NCI-H146 (cell line): ENCODE measurements at regions not wholly inside any gene's neighbourhood (a gene's known extent, or its start where the extent isn't known, plus 50 kb on each side); places are given as distances from the start of the nearest gene placed in this dataset.
"Not testable (repeated sequence)": the region's sequence is repeated elsewhere in the genome, so short reads cannot be mapped to it uniquely, and the experiment has no call there.

ENCODE experiments used
- DNase-seq: peaks from one replicate; lab custom pipeline; 2025; lab: John Stamatoyannopoulos, UW

DNA sequence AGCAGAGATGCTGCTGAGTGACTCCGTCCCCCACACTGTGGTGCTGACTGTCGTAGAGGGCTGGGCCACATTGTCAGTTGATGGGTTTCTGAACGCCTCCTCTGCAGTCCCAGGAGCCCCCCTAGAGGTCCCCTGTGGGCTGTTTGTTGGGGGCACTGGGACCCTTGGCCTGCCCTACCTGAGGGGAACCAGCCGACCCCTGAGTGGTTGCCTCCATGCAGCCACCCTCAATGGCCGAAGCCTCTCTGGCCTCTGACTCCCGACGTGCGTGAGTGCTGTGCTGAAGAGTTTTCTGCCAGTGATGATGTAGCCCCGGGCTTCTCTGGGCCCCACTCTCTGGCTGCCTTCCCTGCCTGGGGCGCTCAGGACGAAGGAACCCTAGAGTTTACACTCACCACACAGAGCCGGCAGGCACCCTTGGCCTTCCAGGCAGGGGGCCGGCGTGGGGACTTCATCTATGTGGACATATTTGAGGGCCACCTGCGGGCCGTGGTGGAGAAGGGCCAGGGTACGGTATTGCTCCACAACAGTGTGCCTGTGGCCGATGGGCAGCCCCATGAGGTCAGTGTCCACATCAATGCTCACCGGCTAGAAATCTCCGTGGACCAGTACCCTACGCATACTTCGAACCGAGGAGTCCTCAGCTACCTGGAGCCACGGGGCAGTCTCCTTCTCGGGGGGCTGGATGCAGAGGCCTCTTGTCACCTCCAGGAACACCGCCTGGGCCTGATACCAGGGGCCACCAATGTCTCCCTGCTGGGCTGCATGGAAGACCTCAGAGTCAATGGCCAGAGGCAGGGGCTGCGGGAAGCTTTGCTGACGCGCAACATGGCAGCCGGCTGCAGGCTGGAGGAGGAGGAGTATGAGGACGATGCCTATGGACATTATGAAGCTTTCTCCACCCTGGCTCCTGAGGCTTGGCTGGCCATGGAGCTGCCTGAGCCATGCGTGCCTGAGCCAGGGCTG, 181.1 kb downstream of the TBC1D2B start:
- DNase-seq = not testable (repeated sequence)

DNA sequence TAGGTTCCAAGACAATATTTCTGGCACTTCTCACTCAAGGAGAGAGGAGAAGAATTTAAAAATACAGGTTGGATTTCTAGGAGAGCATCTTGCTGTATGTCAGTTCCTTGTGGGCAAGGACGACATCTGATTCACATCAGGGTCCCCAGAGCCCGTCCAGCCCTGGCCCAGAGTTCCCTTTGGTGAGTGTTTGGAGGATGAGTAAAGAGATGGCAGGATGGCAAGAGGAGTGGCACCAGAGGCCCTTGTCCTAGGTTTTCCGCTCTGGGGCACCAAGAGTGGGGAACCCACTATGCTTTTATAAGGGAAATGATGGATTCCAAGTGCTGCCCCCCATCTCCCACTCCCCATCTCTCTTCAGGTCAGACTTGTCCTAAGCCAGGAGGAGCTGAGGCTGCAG, 181.8 kb downstream of the TBC1D2B start:
- DNase-seq = no peak

GRCh38 chr15:77895145-77895544, 182.4 kb downstream of the TBC1D2B start:
- not testable (repeated sequence) for DNase-seq

- peak; percentile 10 for DNase-seq
These were observed 183.6 kb downstream of the TBC1D2B start for GRCh38 chr15:77893671-77894640.

DNA sequence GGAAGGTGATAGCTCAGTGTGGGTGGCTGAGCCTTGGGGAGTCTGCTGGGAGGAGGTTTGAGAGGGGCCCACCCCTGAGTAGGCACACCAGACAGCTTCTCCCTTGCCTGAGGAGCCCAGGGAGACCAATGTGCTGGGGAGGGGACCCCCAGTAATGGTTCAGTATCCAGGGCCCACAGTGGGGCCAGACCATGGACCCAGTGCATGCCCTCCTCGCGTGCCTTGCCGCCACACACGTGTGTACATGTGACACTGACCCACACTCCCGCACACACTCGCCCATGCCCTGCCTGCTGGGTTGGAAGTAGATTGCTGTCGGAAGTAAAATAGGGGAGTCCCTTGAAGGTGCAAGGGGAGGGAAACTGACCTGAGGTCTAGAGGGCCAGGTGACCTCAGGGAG, 184.3 kb downstream of the TBC1D2B start:
- DNase-seq = not testable (repeated sequence)

DNA sequence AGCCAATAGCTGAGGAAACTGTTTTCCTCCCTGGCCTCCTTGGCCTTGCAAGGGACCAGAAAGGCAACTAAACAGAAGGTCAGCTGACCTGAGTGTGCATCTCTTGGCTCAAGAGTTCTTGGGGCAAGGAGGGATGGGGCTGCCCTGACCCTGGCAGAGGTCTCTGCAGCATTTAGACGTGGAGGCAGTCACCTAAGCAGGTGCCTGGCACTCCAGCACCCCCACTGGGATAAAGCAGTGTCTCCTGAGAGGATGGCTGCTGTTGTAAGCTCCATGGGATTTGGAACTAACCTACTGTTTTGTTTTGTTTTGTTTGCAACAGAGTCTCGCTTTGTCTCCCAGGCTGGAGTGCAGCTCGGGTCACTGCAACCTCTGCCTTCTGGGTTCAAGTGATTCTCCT, 185.2 kb downstream of the TBC1D2B start:
- no peak for DNase-seq

- DNase-seq = not testable (repeated sequence)
These were observed 185.6 kb downstream of the TBC1D2B start for GRCh38 chr15:77891862-77892261.

DNA sequence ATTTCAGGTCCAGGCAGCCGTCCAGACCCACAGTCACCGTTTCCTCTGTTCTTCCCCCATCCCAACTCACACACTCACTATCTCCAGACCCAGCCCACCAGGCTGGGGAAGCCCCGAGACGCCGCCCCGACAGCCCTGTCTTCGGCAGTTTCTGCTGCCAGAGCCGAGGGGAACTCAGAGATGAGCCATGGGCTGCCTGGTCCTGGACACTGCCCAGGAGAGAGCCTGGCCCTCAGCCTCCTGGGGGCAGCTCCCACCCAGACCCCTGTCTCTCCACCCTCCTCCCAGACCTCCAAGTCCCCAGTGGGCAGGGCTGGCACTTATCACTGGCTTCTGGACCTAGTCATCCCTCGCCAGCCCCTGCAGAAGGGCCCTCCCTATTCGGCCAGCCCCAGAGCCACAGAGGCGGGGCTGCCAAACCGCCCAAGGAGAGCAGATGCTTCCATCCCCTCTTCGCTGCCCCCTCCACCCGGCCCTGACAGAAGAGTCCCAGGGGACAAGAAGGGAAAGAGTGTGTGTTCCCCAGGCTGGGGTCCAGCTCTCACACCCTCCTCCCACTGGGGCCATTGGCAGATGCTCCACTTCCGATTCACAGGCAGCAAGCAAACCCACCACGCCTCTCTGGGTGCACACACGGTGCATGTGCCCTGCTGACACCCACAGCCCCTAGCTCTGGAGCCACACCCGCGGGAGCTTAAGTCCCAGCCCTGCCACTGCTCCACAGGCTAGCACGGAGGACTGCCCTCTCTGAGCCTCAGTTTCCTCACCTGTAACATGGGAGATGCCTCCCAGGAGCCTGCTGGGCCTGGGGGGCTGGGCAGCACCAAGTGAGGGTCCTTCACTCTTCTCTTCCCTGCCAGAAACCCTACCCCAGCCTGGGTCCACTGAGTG, 186.4 kb downstream of the TBC1D2B start:
- DNase-seq = not testable (repeated sequence)

DNA sequence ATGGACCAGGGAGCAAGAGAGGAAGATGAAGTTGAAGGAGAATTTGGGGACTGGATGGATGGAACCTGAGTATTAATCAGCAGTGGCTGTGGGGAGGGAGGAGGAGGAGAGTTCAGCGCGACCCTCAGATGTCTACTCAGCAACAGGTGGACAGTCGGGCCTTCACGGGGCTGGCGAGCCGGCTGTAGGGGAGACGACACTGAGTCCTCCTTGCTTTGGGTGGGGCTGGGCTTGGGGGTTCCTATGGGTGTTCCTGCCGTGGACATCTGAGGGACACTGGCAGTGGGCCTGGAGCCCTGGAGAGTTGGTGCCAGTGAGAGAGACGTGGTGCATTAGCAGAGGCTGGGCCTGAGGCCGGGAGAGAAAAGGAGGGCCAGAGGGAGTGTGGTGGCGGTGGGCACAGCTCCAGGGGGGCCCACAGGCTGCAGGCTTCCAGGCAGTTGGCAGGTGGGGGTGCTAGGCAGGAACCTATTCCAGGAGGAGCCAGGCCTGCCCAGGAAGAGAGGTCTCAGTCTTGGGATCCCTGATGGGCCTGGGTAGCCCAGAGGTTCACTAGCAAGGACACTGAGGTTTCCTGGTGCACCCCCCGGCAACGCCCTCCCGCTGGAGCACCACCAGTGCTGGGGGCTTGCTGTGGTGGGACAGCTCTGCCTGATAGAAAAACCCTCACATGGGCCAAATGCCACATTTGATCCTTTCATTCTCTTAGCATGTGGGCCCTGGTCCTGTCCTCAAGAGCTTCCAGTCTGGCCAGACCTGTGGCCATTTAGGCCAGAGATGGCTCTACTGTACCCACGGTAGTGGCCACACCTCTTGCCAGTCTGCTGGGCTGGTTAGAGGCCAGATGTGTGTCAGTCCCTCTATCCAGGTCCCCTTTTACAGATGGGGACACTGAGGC, 187.4 kb downstream of the TBC1D2B start:
- DNase-seq = not testable (repeated sequence)

- no peak for DNase-seq
These were observed 188.3 kb downstream of the TBC1D2B start for GRCh38 chr15:77889009-77889806.

- DNase-seq = not testable (repeated sequence)
These were observed 189.7 kb downstream of the TBC1D2B start for GRCh38 chr15:77887563-77888429.

GRCh38 chr15:77886805-77887448, 190.6 kb downstream of the TBC1D2B start:
- DNase-seq = no peak

DNA sequence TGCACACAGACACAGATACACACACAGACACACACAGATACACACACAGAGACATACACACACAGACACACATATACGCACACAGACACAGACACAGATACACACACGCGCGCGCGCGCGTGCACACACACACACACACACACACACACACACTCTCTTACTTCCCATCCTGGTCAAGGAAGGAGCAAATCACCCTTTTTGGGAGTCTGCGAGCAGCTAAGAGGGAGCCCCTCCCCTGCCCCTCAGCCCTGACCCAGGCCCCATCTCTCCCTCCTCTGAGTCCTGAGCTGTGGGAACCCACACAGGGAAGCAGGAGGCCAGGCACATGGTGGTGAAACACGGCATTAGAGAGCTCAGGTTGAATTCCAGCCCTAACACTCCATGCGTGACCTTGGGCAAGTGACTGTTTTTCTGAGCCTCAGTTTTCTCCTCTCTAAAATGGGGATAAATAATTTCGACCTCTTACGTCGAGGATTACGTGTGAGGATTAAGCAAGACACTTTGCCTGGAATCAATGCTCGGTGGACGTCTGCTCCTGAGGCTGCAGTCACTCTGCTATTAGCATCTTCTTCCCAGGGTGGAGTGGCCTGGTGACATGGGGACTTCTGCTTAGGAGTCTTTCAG, 191.5 kb downstream of the TBC1D2B start:
- not testable (repeated sequence) for DNase-seq

GRCh38 chr15:77883012-77883411, 194.5 kb downstream of the TBC1D2B start:
- not testable (repeated sequence) for DNase-seq

GRCh38 chr15:77881950-77882349, 195.6 kb downstream of the TBC1D2B start:
- DNase-seq = no peak

DNA sequence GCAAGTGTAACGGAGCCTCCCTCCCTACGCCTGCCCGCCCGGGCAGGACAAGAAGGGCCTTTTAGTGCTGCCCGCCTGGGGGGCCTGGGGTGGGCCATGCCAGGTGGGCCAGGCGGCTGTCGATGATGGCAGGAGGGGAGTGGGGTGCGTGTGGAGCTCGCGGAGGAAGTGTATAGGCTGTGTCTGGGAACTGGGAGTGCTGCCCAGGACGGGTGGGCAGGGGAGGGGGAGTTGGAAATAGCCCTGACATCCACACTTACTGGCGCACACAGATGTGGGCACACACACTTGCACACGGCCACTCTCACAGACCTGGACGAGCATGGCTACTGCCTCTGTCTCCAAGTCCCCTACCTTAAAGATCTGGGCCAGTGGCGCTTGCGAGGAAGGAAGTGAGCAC, 196.0 kb downstream of the TBC1D2B start:
- not testable (repeated sequence) for DNase-seq

DNA sequence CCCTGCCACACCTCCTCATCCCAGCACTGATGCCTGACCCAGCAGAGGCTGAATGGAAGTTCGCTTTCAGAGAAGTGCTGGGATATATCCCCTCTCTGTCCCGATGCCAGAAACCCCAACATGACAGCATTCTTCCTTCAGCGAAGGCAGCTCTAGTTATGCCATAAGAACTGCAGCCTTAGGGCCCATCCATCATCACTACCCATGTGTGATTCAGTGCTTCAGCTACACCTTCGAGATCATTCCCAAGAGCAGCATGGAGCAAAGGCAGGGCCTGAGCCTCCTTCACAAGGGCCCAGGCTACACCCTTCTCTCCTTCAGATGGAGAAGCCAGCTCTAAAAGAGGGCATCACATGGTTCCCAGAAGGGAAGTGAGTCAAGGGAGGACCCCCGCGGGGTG, 198.0 kb downstream of the TBC1D2B start:
- not testable (repeated sequence) for DNase-seq
